ENCODE measurements at regions not wholly inside any gene's neighbourhood (a gene's known extent, or its start where the extent isn't known, plus 50 kb on each side); places are given as distances from the start of the nearest gene placed in this dataset.

DNA sequence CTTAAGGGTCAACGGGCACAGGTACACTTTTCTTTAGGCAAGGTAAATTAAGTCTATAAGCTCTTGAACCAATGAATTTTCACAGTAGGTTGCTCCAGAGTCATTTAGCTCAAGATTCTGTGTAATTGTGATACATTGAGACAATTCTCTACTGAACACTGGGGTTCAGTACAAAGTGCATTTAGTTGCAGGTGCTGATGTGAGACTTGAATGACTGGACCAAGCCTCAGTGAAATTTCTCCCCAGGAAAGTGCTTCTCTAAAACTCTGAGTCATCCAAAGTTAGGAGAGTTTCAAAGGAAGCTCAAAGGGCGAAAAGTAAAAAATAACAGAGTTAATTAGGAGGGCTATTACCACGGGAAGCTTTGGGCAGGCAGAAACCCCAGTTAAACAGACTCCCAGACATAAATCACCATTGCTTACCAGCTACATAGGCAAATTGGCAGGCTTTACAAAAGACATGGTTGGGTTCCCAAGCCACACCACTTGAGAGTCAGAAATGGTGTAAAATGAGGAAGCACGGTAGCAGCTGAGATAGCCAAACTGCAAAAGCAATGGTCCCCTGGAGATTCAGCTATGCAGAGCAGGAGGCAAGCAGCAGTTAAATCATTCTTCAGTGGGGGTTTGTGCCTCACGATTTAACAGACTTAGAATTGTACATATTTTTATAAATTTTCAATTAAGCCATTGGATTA lies 202.6 kb downstream of the PCDH19 start:
- H3K4me2 ChIP-seq (ENCODE audit: low read depth, low read length): no peak overlapping the region
- ChIA-PET CTCF (ENCODE audit: low intra/inter-chr PET ratio, low total read pairs) (no interaction called here), POLR2A (no interaction called here)
- H3K4me3 ChIP-seq (replicated peaks in 1 of 3; ENCODE audit: insufficient read depth in 1 of 3, low read depth in 2 of 3, low read length in 3 of 3): no peak overlapping the region
- no peaks in the 10 kb centered on the region for H3K36me3 ChIP-seq (replicated peaks in 1 of 2; ENCODE audit: control insufficient read depth in 1 of 2, insufficient read depth in 2 of 2, low read length in 2 of 2)
- H3K4me1 ChIP-seq (ENCODE audit: insufficient read depth, low read length): no peaks in the 10 kb centered on the region
- no peak overlapping the region for H3K27ac ChIP-seq (ENCODE audit: extremely low read length, insufficient read depth, low read length)
- TF ChIP-seq MATR3 (CRISPR knock-in tag; IDR thresholded peaks at IDR 0.05) (no peak), ZNF569 (CRISPR knock-in tag; IDR thresholded peaks at IDR 0.05; ENCODE audit: borderline replicate concordance) (no peak), ZNF891 (CRISPR knock-in tag; IDR thresholded peaks at IDR 0.05) (no peak), NR3C1 (CRISPR knock-in tag; IDR thresholded peaks at IDR 0.05) (no peak), NFKBIZ (CRISPR knock-in tag; IDR thresholded peaks at IDR 0.05) (no peak), ETV6 (CRISPR knock-in tag; conservative IDR thresholded peaks at IDR 0.05) (no peak), TCF7 (IDR thresholded peaks at IDR 0.05; ENCODE audit: low read depth) (no peak), SRY (CRISPR knock-in tag; IDR thresholded peaks at IDR 0.05) (no peak), MBD4 (IDR thresholded peaks at IDR 0.05; ENCODE audit: borderline replicate concordance, low read length) (no peak), EP300 (IDR thresholded peaks at IDR 0.05; ENCODE audit: low read depth in 2 of 2, low read length in 2 of 2) (no peak), EP300 (CRISPR knock-in tag; IDR thresholded peaks at IDR 0.05; ENCODE audit: borderline replicate concordance) (no peak)
- TF ChIP-seq, protein P1, sequence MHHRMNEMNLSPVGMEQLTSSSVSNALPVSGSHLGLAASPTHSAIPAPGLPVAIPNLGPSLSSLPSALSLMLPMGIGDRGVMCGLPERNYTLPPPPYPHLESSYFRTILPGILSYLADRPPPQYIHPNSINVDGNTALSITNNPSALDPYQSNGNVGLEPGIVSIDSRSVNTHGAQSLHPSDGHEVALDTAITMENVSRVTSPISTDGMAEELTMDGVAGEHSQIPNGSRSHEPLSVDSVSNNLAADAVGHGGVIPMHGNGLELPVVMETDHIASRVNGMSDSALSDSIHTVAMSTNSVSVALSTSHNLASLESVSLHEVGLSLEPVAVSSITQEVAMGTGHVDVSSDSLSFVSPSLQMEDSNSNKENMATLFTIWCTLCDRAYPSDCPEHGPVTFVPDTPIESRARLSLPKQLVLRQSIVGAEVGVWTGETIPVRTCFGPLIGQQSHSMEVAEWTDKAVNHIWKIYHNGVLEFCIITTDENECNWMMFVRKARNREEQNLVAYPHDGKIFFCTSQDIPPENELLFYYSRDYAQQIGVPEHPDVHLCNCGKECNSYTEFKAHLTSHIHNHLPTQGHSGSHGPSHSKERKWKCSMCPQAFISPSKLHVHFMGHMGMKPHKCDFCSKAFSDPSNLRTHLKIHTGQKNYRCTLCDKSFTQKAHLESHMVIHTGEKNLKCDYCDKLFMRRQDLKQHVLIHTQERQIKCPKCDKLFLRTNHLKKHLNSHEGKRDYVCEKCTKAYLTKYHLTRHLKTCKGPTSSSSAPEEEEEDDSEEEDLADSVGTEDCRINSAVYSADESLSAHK (CRISPR knock-in tag; IDR thresholded peaks at IDR 0.05; ENCODE audit: borderline replicate concordance): no peak
- in situ Hi-C loops (cut with HindIII; ENCODE audit: extremely low pct_ligation_motif_present, low pct_unique_long_range_greater_than_20kb): no loop called here
- no peaks in the 10 kb centered on the region for H3K9me3 ChIP-seq (ENCODE audit: low read length)
- no peaks in the 10 kb centered on the region for H3K27me3 ChIP-seq (ENCODE audit: control insufficient read depth in 1 of 2, insufficient read depth in 2 of 2, low read length in 2 of 2)
- no peaks in the 10 kb centered on the region for H4K20me1 ChIP-seq (ENCODE audit: insufficient read depth, low read length)
- H3K9ac ChIP-seq (ENCODE audit: insufficient read depth, low read depth, low read length): no peak overlapping the region
- DNase-seq (ENCODE audit: low spot score) (no peak), ATAC-seq (no peak), FAIRE-seq (no peak)
- intact Hi-C loops (cut with micrococcal nuclease; ENCODE audit: unreplicated experiment): no loop called here
- no peaks in the 10 kb centered on the region for H3K79me2 ChIP-seq (ENCODE audit: insufficient read depth, low read length)
- WGBS (ENCODE audit: low lambda C conversion rate): 6% methylated on average over 4 of the region's 5 CpGs
- H2AFZ ChIP-seq (ENCODE audit: low read length): no peak overlapping the region
- no TSS peak for BruUV-seq (replicated peaks)
